Right kidney (tissue), 1 donor: ENCODE measurements at regions not wholly inside any gene's neighbourhood (a gene's known extent, or its start where the extent isn't known, plus 50 kb on each side); places are given as distances from the start of the nearest gene placed in this dataset.

Experiments used
- DNase-seq: peaks from one replicate; pipeline ENCODE4 v3.0.0-alpha.2; 2016

DNA sequence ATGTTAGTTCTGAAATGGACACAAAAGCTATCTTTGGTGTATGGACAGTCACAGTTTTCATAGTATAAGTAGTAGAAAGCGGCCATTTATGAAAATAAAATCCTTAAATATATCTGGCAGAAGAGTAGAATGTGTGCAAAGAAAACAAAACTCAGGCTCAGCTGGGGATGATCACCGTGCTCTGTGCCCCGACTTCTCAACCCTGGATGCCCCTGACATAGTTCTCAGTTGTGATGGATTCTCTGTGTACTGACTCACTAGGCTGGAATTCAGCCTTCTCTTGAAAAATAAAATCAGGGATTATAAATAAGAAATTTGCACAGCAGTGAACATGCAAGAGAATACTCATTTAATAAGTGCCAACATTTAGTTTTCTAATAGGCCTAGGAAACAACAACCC is 925.1 kb upstream of the NR2F2 start:
- DNase-seq: no peak

DNA sequence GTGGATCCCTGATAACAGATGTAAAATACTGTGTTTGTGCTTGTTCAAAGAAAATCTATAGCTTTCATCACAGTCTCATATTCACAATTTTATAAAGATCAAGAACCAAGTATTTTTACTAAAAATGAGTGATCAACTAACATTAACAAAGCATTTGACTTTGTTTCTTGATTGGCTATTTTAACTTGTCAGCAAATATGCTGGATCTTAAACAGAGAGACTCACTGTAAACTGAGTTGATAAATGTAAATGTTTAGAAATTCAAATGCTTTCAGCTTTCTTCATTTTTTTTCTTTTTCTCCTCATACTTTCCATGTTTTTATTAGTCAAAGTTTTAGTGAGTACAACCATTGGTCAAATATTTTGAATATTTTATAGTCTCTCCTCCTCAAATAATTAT is 923.0 kb upstream of the NR2F2 start:
- DNase-seq: no peak

DNA sequence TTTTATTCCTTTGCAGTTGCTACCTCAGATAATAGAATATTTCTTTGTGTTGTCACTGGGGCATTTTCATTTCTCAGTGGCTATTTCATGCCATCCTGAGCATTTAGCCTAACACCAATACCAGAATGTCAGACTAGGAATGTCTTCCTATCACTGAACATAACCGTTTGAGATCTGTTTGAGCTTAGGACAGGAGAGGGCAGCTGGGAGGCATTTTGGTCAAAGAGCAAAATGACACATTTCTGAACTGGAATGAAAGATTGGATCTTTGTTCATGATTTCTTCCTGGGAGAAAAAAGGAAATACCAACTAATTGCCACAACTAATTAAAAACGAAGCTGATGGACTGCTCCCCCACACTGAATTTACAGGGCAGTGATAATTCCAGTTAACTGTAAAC is 921.3 kb upstream of the NR2F2 start:
- peak; percentile 17 for DNase-seq

DNA sequence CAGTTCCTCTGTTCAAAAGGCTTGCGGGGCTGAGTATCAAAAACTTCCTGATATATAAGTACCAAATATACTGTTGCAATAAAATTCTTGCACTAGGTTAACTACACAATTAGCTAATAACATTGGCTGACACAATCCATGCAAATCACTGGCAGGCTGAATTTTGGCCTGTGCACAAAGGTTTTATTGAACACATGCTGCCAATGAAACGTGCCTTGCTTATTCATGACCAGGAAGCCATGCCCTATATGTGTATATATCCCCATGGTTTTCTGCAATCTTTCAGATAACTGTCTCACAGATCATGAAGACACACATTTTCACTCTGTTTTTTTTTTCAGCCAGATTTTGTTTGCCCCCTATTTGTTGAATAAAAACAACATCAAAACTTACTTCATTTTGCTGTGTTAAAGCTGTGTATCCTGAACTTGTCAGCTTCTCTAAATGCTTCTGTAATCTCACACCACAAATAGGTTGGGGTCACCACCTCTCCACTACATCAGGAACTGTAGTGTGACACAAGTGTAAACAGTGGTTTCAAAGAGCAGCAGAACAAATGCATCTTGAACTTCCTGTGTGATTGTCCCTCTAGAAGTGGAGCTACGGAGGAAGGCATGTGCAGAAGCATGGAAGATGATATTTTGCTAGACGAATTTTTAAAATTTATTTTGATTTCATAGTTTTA is 920.7 kb upstream of the NR2F2 start:
- DNase-seq: peak; percentile 31

DNA sequence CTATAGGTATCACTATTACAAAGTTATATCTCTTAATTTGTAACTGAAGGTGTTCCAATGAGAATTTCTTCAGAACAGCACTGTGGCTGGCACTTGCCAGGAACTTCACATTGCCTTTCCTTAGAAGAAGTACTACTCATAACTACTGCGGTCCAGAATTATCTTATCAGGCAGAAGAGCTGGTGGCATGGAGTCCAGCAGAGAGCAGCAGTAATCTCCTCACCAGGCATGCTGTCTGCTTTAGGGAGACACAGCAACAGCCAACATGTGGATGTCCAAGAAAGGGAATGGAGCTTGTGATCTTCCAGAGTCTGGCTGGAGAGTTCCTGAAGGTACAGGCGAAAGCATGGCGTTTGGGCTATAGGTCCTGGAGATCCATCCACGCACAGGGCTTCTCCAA is 919.7 kb upstream of the NR2F2 start:
- DNase-seq: no peak

- DNase-seq: no peak
Measured at GRCh38 chr15:95416576-95416975, 913.9 kb upstream of the NR2F2 start.

GRCh38 chr15:95417761-95418160 is 912.7 kb upstream of the NR2F2 start:
- no peak for DNase-seq

- no peak for DNase-seq
Measured at GRCh38 chr15:95422255-95422654, 908.2 kb upstream of the NR2F2 start.

DNA sequence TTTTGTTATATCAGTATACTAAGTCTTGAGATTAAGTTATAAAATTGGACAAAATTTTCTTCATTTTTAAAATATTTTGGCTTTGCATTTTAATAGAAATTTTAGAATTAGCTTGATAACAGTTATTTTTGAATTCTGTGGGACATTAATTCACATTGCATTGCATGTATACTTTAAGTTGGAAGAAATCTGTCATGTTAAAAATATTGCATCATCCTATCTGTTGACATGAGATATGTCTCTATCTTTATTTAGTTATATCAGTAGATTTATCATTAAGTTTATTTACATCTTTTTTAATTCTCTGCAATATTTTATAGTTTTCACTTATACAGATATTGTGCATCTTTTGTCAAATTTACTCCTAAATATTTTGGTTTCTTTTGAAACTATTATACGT is 904.6 kb upstream of the NR2F2 start:
- no peak for DNase-seq

- no peak for DNase-seq
Measured at GRCh38 chr15:95429345-95429744, 901.2 kb upstream of the NR2F2 start.

DNA sequence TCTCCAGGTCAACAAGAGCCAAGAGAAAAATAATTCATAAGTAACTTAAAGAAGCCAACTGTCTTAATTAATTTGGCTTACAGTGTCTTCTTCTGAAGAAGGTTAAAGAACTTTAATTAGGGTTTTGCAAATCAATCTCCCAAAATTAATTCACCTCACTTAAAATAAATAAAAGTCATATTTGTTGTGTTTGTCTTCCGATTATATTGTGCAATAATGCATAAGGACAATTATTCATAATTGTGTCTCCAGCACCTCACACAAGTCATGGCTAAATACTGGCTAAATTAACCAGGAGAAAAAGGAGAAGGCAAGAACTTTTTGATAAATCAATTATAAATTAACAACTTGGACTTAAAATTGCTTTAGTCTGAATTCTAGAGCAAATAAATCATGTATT is 899.0 kb upstream of the NR2F2 start:
- DNase-seq: no peak

DNA sequence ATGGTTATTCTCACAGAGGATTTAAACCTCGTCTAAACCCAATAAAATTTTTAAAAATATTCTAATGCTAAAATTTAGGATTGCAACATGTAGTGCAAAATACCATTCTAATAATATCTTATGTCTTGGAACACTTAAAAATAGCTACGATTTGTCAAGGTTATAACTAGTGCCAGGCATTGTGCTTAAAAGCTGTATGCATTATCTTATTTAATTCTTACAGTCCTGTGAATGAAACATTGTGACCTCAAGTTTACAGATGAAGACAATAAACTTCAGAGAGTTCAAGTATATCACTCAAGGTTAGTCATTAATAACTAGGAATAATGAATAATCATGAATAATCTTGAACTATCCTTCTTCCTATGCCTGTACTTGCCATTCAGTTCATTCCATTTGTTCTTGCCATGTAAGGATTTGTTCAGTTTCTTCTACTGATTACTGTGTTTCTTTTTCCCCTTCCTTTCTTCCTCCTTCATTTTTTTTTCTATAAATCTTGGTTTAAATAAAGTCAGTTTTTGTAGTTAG is 897.6 kb upstream of the NR2F2 start:
- no peak for DNase-seq

DNA sequence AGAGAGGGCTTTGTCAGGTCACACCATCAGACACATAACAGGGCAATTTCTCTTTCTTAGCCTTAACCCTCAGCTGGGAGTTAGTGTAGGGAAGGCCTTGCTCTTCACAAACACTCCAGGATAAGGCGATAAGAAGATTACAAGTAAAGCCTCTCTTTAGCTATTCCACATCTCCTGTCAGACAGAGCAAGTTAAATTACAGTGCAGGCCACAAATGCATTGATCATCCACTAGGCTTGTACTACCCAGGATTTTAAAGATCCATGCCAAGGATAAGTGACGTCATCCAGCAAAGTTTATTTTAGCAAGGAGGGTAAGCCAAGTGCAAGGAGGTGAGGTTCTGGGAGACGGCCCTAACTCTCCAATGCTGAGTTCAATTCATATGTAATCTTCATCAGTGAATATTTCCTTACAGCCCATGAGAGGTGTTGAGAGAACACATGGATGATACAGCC is 890.6 kb upstream of the NR2F2 start:
- DNase-seq: no peak

DNA sequence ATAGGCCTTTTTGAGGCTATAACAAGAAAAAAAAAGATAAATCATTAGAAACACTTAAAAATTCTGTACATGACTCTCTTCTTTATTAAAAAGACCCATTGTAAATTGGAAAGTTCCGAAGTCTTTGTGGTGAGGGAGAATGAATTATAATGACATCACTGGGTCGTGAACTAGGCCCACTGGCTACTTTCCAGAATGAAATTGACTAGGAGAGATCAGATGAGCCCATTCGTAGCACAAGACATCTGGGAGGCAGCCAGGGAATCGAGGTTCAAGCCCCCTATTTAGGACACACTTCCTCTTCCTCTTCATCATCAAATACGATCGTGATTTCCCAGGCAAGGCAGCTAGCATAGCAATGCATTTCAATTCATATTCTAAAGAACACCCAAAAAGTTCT is 889.8 kb upstream of the NR2F2 start:
- DNase-seq: no peak

GRCh38 chr15:95442107-95442719 is 888.3 kb upstream of the NR2F2 start:
- no peak for DNase-seq

DNA sequence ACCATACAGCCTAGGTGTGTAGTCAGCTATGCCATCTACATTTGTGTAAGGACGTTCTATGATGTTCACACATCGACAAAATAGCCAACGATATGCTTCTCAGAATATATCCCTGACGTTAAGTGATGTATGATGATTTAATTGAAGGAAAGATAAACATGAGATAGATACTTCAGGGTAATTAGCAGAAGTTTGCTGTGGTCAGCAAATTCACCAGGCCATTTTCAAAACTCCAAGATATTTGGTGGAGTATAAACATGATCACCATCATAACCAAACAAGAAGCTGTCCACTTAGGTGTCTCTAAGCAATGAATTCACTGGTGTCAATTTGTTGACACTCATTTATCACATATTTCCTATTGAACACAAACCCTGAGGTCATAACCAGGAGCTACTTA is 885.6 kb upstream of the NR2F2 start:
- DNase-seq: no peak

GRCh38 chr15:95446854-95447253 is 883.6 kb upstream of the NR2F2 start:
- no peak for DNase-seq

- DNase-seq: no peak
Measured at GRCh38 chr15:95447486-95447885, 883.0 kb upstream of the NR2F2 start.

DNA sequence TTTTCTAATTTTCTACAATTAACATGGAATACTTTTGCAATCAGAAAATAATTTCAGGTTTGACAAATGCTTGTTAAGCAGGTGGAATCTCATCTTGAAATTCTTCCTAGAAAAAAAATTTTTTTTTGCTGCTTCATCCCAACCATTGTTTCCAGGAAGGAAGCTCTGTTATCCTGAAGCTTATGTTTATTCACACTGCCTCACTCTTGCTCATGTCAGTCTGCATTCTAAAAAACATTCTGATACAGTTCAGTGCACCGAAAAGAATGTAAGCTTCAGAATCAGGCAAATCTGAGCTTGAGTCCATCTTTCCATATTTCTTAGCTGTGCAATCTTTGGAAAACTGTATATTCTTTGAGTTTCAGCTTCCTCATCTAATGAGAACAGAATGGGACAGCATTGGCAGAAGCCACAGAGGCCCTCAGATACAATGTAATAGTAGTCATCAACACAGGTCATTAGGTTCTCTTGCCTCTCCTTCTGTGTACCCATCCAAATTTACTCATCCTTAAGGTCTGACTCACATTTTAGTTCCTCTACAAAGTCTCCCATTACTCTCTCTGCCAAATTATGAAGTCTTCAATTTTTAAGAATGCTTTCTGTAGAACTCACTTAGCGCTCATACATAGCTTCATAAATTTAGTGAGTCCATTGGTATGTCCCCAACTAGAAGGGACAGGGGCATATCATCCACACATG is 881.8 kb upstream of the NR2F2 start:
- DNase-seq: no peak

GRCh38 chr15:95449230-95449628 is 881.3 kb upstream of the NR2F2 start:
- DNase-seq: no peak

- no peak for DNase-seq
Measured at GRCh38 chr15:95450413-95450812, 880.1 kb upstream of the NR2F2 start.

DNA sequence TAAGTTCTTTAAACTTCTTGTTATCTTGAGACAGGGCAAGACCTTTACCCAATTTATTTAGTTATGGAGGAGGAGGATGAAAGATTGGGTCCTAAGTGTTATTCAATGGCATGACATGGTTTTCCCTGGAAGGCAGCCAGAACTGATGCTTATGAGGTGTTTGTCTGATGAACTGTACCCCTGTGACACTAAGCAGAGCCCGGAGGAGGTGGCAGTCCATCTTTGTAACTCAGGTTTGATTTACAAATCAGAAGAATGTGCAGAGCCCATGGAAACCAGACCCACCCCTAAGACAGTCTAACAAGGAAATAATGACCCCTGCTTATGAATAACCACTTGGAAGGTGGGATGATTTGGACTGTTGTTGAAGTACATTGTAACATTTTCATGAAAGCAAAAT is 878.6 kb upstream of the NR2F2 start:
- no peak for DNase-seq

DNA sequence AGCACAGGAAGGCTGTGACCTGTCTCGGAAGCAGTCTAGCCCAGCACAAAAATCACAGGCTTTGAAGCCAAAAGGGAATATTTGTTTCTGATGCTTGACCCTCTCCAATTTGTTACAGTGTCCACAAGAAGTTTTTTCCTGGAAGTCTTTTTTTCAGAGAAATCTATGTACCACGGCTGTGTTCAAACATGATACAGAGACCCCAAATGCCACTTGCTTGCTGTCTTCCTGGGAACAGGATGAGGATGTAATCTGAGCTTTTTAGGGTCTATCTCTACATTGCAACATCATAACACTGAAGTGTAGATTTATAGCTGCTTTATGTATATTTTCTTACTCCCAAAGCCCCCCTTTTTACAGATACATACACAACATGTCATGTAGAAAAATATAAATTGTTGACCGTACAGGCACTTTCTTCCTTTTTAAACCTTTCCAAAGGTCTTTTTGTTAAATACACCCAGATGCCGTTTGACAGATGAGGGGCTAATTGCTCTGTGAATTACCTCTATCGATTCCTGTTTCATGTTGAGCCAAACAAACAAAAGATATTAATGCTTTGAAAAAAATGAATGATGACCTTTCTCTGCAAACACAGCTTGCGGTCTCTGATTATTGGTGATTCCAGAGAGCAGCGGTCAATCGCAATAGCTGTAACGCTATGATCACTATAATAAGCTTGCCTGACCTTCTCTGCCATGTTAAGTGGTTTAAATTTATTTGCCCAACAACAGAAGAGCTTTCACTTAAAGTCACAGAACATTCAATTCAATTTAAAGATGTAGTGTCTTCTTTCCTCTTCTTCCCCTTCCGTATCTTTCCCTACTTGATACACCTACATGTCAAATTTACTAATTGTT is 875.9 kb upstream of the NR2F2 start:
- no peak for DNase-seq
